ENCODE measurements at regions not wholly inside any gene's neighbourhood (a gene's known extent, or its start where the extent isn't known, plus 50 kb on each side); places are given as distances from the start of the nearest gene placed in this dataset.
"Not testable (repeated sequence)": the region's sequence is repeated elsewhere in the genome, so short reads cannot be mapped to it uniquely, and the experiment has no call there.

DNA sequence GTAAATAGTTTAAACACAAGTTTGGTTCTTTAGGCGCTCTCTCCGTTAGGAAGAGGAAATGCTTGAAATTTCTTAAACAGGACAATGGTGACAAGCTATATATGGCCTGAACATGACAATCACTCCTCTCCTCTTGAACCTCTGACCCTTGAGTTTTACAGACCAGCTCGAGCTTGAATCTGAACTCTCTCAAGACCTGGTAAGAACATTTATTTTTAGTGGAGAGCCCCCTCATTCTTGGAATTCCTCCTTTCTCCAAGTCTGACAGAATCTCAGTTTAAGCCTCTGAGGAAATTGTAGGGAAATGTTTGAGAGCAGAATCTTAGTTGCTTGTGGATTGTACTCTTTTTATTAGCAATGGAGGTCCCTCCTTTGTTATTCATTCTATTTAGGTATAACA lies 1293.6 kb upstream of the ZEB2 start:
- no peaks in the 10 kb centered on the region for H3K9me3 Mint-ChIP-seq
- no peak overlapping the region for H3K27ac Mint-ChIP-seq
- no peaks in the 10 kb centered on the region for H3K27me3 Mint-ChIP-seq
- no peaks in the 10 kb centered on the region for H3K36me3 Mint-ChIP-seq
- no peak overlapping the region for H3K4me3 Mint-ChIP-seq
- peaks cover 0 to 2% (median 2%) of the 10 kb centered on the region in 3 donors for H3K4me1 Mint-ChIP-seq

DNA sequence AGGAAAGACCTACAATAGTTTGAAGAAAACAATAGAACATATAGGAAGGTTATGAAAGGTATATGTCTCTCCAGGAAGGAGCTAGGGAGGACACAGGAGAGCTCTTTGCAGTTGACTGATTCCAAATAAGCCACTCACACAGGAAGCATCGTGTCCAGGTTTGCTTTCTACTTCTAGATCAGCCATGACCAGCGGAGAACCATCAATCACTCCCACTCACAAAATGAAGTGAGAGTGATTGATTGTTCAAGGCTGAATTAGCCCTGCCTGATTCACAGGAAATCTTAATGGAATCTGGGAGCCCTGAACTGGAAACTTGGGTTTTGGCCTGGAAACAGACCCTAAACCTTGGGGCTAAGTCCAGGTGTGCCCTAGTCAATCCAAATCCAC lies 1292.2 kb upstream of the ZEB2 start:
- H3K4me3 Mint-ChIP-seq, result no peak overlapping the region
- H3K4me1 Mint-ChIP-seq, result peaks cover 0 to 2% (median 2%) of the 10 kb centered on the region in 3 donors
- no peaks in the 10 kb centered on the region for H3K27me3 Mint-ChIP-seq
- H3K9me3 Mint-ChIP-seq, result no peaks in the 10 kb centered on the region
- H3K36me3 Mint-ChIP-seq, result no peaks in the 10 kb centered on the region
- H3K27ac Mint-ChIP-seq, result no peak overlapping the region

DNA sequence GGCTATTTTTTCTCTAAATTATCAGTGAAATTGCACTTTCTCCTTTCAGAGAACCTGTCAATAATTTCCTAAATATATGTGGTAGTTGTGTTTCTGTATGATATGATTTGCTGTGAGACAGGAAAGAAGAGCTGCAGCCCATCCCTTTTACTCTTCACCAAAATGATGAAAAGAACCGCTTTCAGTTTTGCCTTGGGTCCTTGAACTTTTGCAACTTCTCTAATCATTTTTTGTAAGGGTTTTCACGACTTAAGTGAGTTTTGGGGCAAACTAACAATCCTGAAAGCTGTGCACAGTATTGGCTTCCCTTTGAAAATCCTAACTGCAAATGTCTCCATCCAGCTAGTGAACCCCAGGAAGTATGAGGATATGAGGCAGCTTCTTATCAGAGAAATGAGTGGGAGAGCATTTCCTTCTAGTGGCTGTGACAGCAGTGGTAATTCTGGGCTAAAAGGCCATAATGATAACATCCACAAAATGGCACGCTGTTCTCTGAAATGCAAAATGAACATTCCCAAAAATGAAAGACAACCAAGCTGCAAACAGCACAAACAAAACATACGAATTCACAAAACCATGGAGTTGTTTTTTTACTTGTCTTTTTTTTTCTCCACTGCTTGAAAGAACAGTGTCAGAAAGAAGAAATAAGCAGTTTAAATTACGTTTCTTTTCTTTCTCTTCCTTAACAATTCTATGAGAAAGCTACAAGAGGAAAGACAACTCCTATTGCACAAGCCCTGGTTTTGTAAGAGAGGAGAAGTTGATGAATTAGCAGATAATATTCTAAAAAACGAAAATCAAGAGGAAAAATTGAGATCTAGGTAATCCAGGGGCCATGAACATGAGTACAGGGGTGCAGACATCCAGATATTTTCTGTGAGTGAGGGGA lies 1291.6 kb upstream of the ZEB2 start:
- H3K36me3 Mint-ChIP-seq, result no peaks in the 10 kb centered on the region
- H3K27me3 Mint-ChIP-seq, result no peaks in the 10 kb centered on the region
- no peak overlapping the region for H3K4me3 Mint-ChIP-seq
- H3K9me3 Mint-ChIP-seq, result no peaks in the 10 kb centered on the region
- no peak overlapping the region for H3K27ac Mint-ChIP-seq
- H3K4me1 Mint-ChIP-seq, result peaks cover 0 to 2% (median 2%) of the 10 kb centered on the region in 3 donors

DNA sequence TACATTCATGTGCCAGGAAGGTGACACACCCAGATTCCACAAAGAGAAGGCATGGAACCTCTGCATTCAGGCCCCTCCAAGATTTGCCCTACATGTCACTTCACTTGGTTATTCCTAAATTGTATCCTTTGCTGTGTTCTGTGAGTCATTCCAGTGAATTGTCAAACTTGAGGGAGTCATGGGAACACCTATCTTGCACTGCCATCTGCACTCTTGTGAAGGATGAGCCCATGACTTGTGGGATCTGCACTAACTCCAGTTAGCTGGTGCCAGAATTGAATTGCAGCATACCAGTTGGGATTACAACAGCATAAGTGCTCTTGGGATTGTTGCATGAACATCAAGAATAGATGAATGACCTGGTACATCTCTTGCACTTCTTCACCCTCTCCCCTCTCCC lies 1288.0 kb upstream of the ZEB2 start:
- H3K9me3 Mint-ChIP-seq, result no peaks in the 10 kb centered on the region

DNA sequence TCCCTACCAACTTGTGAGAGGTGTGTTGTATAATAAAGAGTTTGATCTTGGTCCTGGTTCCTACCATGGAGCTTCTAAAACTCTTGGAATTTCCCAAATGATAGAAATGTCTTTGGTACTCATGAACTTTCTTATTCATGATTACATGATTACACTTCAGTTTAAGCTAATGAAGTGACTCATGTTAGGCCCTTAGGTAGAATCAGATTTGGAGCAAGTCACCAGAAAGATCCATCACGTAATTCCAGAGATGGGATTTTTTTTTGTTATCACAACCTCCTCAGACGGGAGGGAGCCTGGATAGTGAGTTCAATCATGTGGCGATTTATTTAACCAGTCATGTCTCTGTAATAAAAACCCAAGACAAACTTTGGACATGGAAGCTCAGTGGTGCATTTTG lies 1287.6 kb upstream of the ZEB2 start:
- H3K4me1 Mint-ChIP-seq, result peaks cover 0 to 2% (median 0%) of the 10 kb centered on the region in 3 donors
- no peaks in the 10 kb centered on the region for H3K9me3 Mint-ChIP-seq
- no peaks in the 10 kb centered on the region for H3K36me3 Mint-ChIP-seq
- H3K4me3 Mint-ChIP-seq, result no peak overlapping the region
- no peaks in the 10 kb centered on the region for H3K27me3 Mint-ChIP-seq
- H3K27ac Mint-ChIP-seq, result no peak overlapping the region

More for the DNA sequence above, 1288.0 kb upstream of the ZEB2 start:
- Mint-ChIP-seq H3K4me3 (no peak overlapping the region), H3K27me3 (no peaks in the 10 kb centered on the region), H3K36me3 (no peaks in the 10 kb centered on the region), H3K27ac (no peak overlapping the region), H3K4me1 (peaks cover 0 to 2% (median 0%) of the 10 kb centered on the region in 3 donors)

DNA sequence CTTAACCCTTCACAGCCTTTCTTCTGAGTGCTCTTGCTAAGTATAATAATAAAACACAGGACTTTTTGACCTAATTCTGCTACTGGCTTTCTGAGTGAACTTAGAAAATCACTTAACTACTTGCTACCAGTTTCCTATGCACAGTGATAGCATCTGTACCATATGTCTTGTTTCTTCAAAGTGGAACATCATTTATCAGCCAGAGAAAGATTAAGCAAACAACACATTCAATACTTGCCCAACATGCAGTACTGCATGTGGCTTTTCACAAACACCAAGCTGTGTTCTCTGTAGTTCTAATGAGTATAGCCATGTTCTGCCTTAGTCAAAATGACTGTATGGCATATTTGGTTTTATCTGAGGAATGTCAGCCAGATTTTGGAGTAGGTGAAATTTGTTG lies 1286.6 kb upstream of the ZEB2 start:
- Mint-ChIP-seq H3K9me3 (no peaks in the 10 kb centered on the region), H3K4me3 (no peak overlapping the region), H3K36me3 (no peaks in the 10 kb centered on the region), H3K27ac (no peak overlapping the region), H3K4me1 (peaks cover 0 to 2% (median 0%) of the 10 kb centered on the region in 3 donors), H3K27me3 (no peaks in the 10 kb centered on the region)

DNA sequence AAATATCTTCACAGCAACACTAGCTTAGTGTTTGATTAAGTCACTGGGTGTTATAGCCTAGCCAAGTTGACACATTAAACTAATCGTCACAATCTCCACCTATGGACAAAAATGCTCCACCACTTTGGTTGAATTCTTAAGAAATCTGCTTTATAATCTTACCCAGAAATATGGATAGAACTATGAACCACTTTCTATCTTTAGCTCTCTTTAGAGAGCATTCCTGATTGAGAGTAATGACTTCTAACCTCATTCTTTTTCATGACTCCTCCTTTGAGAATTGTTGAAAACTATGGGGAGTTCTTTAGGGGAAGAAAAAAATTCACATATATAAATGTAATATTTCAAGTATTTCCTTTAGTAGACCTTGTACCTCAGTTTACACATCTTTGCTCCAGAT lies 1282.2 kb upstream of the ZEB2 start:
- no peak overlapping the region for H3K27ac Mint-ChIP-seq
- no peak overlapping the region for H3K4me3 Mint-ChIP-seq
- no peaks in the 10 kb centered on the region for H3K36me3 Mint-ChIP-seq

DNA sequence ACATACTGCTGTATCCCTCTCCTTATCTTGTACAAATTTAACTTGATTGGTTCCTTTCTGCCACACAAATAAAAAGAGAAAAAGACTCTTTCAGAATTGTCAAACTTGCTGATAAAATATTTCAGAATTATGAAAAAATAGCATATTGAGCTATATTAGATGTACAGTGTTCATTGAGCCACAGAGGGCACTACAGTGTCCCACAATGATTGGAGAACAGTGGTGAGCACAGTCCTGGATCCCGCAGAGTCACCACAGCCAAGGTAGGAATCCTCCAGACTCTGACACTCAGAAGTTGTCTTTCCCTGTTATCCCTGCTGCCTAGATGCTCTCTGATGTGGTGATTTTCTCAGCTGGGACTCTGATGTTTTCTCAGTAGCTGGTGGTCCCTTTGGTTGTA lies 1281.3 kb upstream of the ZEB2 start:
- H3K27ac Mint-ChIP-seq, result no peak overlapping the region
- no peaks in the 10 kb centered on the region for H3K4me1 Mint-ChIP-seq
- no peaks in the 10 kb centered on the region for H3K27me3 Mint-ChIP-seq
- H3K36me3 Mint-ChIP-seq, result no peaks in the 10 kb centered on the region
- H3K4me3 Mint-ChIP-seq, result no peak overlapping the region
- H3K9me3 Mint-ChIP-seq, result no peaks in the 10 kb centered on the region

More for the DNA sequence above, 1282.2 kb upstream of the ZEB2 start:
- no peaks in the 10 kb centered on the region for H3K4me1 Mint-ChIP-seq
- H3K27me3 Mint-ChIP-seq, result no peaks in the 10 kb centered on the region
- H3K9me3 Mint-ChIP-seq, result no peaks in the 10 kb centered on the region

DNA sequence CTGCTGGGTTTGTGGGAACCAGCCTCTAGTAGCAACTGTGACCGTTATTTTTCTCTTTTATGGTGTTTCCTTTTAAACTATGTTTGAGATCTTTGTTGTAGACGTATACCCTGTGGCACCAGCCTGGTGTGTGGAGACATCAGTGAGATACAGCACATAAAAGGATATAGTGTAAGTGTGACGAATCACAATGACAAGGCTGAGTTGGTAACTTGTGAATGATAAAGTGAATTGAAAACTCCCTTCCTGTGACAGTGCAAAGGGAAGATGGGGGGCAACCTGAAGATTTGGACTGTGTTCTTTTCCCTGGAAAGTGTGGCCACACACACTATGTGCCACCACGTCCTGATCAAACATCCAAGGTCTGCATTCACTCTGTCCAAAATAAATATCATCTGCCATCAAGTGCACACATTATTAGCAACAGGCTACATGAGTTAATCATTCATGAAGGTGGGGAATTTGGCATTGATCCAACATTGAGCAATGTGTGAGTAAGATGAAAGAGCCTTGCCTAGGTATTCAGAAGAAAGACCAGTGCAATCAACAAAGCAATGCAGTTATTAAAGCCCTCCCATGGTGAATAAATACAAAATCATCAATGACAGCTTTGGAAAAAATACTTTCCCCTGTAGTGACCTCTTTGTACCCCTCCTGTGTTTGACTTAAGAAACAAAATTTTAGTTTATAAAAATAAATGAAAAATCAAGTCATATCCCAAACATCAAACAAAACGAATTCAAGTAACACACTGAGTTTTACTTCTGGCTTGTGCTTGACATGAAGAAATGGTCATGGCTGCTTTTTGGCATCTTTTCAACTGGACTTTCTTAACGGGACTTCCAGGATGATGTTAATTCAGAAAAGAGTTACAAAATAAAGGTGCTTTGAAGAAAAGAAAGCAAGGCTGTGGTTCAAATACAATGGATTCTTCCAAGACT lies 1280.5 kb upstream of the ZEB2 start:
- Mint-ChIP-seq H3K4me1 (no peaks in the 10 kb centered on the region), H3K27me3 (no peaks in the 10 kb centered on the region), H3K36me3 (no peaks in the 10 kb centered on the region), H3K4me3 (no peak overlapping the region), H3K9me3 (no peaks in the 10 kb centered on the region), H3K27ac (no peak overlapping the region)

DNA sequence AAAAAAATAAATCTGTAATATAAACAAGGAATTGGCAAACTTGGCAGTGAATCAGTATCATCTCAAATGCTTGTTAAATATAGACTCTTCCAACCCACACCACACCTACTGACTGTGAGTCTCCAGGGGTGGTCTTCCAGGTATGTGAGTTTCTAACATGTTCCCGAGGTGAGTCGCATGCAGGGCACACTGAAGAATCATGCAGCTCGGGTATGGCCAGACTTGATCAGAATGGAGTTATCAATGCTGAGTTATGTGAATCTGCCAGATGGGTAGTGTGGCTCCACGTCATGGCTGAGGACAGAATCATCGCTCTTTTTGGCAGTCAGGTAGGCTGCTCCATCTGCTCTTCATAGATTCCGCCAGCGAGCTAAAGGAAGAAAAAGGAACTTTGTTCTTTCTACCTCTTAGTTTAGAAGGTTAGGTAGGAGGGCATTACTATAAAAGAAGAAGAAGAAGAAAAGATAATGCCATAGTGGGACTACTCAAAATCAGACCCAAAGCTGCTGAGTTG lies 1279.7 kb upstream of the ZEB2 start:
- Mint-ChIP-seq H3K4me3 (no peak overlapping the region), H3K27ac (no peak overlapping the region), H3K36me3 (no peaks in the 10 kb centered on the region), H3K27me3 (no peaks in the 10 kb centered on the region), H3K9me3 (no peaks in the 10 kb centered on the region), H3K4me1 (no peaks in the 10 kb centered on the region)

DNA sequence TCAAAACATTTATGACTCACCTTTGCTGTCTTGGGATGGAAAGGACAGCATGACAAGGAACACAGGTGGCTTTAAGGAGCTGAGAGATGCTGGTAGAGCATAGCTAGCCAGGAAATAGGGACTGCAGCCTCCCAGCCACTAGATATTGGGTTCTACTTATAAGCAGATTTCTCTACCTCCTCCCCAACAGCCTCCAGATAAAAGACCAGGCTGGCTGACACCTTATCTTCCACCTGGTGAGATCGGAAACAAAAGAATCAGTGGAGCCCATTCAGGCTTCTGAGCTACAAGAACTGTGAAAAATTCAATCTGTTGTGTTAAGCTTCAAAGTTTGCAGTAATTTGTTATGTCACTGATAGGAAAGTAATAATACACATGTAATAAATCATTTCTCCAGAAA lies 1278.5 kb upstream of the ZEB2 start:
- Mint-ChIP-seq H3K4me3 (peak overlapping the region in 1 of 4 donors; percentile 1), H3K27me3 (no peaks in the 10 kb centered on the region), H3K4me1 (no peaks in the 10 kb centered on the region), H3K36me3 (no peaks in the 10 kb centered on the region), H3K27ac (no peak overlapping the region), H3K9me3 (no peaks in the 10 kb centered on the region)

DNA sequence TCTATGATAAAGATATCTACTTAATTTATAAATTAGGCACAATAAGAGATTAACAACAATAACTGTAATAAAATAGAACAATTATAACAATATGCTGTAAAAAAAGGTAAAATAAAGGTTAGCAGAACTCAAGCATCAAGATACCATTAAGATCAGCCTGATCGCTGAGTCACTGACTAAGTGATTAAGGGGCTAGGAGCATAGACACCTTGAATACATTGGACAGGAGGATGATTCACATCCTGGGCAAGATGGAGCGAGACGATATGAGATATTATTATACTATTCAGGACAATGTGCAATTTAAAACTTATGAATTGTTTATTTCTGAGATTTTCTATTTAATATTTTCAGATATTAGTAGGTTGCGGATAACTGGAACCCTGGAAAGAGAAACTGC lies 1277.8 kb upstream of the ZEB2 start:
- no peaks in the 10 kb centered on the region for H3K27me3 Mint-ChIP-seq
- no peaks in the 10 kb centered on the region for H3K36me3 Mint-ChIP-seq
- no peak overlapping the region for H3K4me3 Mint-ChIP-seq
- H3K9me3 Mint-ChIP-seq, result no peaks in the 10 kb centered on the region
- no peaks in the 10 kb centered on the region for H3K4me1 Mint-ChIP-seq
- no peak overlapping the region for H3K27ac Mint-ChIP-seq

DNA sequence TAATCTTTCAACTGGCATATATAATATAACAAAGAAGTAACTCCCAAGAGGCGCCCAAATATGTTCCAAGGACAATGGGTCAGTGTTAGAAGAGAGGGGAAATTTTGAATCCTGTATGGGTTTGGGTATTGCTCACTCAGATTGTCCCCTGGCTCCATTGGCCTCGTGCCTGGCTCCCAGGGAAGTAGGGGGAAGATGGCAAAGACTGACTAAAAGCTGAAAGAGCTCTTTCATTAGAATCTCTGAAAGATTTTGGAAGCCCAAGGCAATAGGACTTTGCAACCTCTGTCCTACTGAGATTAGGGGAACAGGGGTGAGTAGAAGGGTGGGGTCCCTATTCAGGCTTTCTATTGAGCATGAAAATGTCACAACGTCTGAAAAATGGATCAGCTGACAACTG lies 1272.8 kb upstream of the ZEB2 start:
- no peaks in the 10 kb centered on the region for H3K4me1 Mint-ChIP-seq
- H3K27me3 Mint-ChIP-seq, result no peaks in the 10 kb centered on the region
- H3K36me3 Mint-ChIP-seq, result no peaks in the 10 kb centered on the region
- no peak overlapping the region for H3K27ac Mint-ChIP-seq
- no peak overlapping the region for H3K4me3 Mint-ChIP-seq
- H3K9me3 Mint-ChIP-seq, result no peaks in the 10 kb centered on the region

DNA sequence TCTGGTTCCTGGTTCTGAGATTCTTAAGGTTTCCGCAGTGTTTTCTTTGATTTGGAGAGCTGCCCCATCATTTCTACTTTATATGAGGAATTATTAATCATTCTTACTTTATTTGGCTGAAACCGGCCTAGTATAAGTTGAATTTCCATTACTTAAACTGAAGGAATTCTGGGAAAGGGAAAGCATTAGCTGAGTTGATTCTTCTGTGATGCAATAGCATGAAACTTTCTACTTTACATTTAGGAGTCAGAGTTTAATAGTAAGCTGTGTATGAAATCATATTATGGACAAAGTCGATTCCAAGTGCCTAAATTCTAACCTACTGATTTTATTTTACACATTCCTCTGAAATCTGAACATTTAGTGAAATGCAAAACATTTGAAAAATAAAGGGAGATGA lies 1269.7 kb upstream of the ZEB2 start:
- Mint-ChIP-seq H3K36me3 (no peaks in the 10 kb centered on the region), H3K4me3 (no peak overlapping the region), H3K4me1 (no peaks in the 10 kb centered on the region), H3K9me3 (peaks cover 0 to 4% (median 0%) of the 10 kb centered on the region in 3 donors), H3K27ac (no peak overlapping the region), H3K27me3 (no peaks in the 10 kb centered on the region)

DNA sequence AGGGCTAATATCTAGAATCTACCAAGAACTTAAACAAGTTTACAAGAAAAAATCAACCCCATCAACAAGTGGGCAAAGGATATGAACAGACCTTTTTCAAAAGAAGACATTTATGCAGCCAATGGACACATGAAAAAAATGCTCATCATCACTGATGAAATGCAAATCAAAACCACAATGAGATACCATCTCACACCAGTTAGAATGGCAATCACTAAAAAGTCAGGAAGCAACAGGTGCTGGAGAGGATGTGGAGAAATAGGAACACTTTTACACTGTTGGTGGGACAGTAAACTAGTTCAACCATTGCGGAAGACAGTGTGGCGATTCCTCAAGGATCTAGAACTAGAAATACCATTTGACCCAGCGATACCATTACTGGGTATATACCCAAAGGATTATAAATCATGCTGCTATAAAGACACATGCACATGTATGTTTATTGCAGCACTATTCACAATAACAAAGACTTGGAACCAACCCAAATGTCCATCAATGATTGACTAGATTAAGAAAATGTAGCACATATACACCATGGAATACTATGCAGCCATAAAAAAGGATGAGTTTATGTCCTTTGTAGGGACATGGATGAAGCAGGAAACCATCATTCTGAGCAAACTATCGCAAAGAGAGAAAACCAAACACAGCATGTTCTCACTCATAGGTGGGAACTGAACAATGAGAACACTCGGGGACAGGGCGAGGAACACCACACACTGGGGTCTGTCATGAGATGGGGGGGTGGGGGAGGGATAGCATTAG lies 1267.9 kb upstream of the ZEB2 start:
- H3K36me3 Mint-ChIP-seq, H3K9me3 Mint-ChIP-seq, H3K27me3 Mint-ChIP-seq, H3K4me3 Mint-ChIP-seq, H3K27ac Mint-ChIP-seq, H3K4me1 Mint-ChIP-seq: not testable (repeated sequence)
